Endothelial cell of umbilical vein (primary cell): ENCODE measurements at regions not wholly inside any gene's neighbourhood (a gene's known extent, or its start where the extent isn't known, plus 50 kb on each side); places are given as distances from the start of the nearest gene placed in this dataset.

Experiments used
- CTCF ChIP-seq, 2 donors: IDR thresholded peaks; 1 replicate in 1 of 2; 2 replicates in 1 of 2; pipeline ENCODE4 v1.5.1; 2011; ENCODE audit warnings: low read length in 2 of 2, mild to moderate bottlenecking in 2 of 2, moderate library complexity in 2 of 2, control low read depth in 1 of 2, inconsistent platforms in 1 of 2, low read depth in 1 of 2; ENCODE audit not compliant: insufficient read depth in 1 of 2; ENCODE audit errors: extremely low read depth in 1 of 2
- EZH2 ChIP-seq: IDR thresholded peaks from 2 replicates; pipeline ENCODE4 v1.6.1; 2012; ENCODE audit warnings: borderline replicate concordance, low read depth, mild to moderate bottlenecking, moderate library complexity, low read length, inconsistent platforms; ENCODE audit not compliant: severe bottlenecking
- MAX ChIP-seq: IDR thresholded peaks from 2 replicates; pipeline ENCODE4 v1.6.1; 2011; ENCODE audit not compliant: insufficient read depth, insufficient read length
- POLR2A ChIP-seq: IDR thresholded peaks from 2 replicates; pipeline ENCODE4 v1.6.1; 2012; ENCODE audit warnings: low read depth, mild to moderate bottlenecking, control low read depth, low read length
- POLR2AphosphoS5 ChIP-seq: IDR thresholded peaks from 2 replicates; pipeline ENCODE4 v1.6.1; 2012; ENCODE audit warnings: low read depth, mild to moderate bottlenecking, control low read depth, low read length, moderate library complexity; ENCODE audit not compliant: insufficient read depth

- TF ChIP-seq POLR2A: no peak
- TF ChIP-seq CTCF (IDR thresholded peaks at IDR 0.05; ENCODE audit: extremely low read depth in 1 of 2, insufficient read depth in 1 of 2, low read depth in 1 of 2, low read length in 2 of 2): no peak
- TF ChIP-seq POLR2AphosphoS5: no peak
- no peak for TF ChIP-seq EZH2
- no peak for TF ChIP-seq MAX
Measured at GRCh38 chr4:15139599-15139998, 137.3 kb downstream of the CPEB2 start.
